Fibroblast of mammary gland (primary cell): ENCODE measurements at regions not wholly inside any gene's neighbourhood (a gene's known extent, or its start where the extent isn't known, plus 50 kb on each side); places are given as distances from the start of the nearest gene placed in this dataset.

Experiments used
- DNase-seq: peaks from one replicate; pipeline ENCODE4 v3.0.0-alpha.2; 2010; ENCODE audit warnings: low read depth
- H3K4me3 ChIP-seq: 2 replicates; pipeline ENCODE4 v1.5.1; 2011; ENCODE audit warnings: low read depth, mild to moderate bottlenecking, low read length, moderate library complexity; ENCODE audit not compliant: control insufficient read depth
- TF ChIP-seq, protein P1 (sequence below): conservative IDR thresholded peaks from 2 replicates; pipeline ENCODE4 v1.5.1; 2011; ENCODE audit warnings: low read depth, low read length, inconsistent platforms; ENCODE audit not compliant: control insufficient read depth, insufficient read depth

DNA sequence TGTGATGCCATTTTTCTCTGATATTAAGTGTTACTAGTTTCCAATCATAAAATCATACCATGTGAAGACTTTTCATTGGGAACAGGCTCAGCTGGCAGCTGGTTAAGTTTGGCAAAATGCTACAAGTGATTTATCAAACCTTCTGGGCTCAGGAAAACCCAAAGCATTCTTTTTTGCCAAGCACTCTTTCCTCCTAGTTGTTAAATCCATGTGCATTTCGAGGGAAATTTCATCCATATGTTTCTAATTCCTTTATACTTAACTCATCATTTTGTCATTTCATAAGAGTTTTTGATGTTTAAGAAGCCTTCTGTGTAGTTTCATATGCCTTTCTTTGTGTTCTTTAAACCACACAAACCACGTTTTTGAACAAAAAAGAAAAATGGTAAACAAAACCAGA, 217.6 kb upstream of the PDE10A start:
- no peak overlapping the region for H3K4me3 ChIP-seq
- DNase-seq = peak; percentile 26
- TF ChIP-seq, protein P1, sequence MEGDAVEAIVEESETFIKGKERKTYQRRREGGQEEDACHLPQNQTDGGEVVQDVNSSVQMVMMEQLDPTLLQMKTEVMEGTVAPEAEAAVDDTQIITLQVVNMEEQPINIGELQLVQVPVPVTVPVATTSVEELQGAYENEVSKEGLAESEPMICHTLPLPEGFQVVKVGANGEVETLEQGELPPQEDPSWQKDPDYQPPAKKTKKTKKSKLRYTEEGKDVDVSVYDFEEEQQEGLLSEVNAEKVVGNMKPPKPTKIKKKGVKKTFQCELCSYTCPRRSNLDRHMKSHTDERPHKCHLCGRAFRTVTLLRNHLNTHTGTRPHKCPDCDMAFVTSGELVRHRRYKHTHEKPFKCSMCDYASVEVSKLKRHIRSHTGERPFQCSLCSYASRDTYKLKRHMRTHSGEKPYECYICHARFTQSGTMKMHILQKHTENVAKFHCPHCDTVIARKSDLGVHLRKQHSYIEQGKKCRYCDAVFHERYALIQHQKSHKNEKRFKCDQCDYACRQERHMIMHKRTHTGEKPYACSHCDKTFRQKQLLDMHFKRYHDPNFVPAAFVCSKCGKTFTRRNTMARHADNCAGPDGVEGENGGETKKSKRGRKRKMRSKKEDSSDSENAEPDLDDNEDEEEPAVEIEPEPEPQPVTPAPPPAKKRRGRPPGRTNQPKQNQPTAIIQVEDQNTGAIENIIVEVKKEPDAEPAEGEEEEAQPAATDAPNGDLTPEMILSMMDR = no peak

DNA sequence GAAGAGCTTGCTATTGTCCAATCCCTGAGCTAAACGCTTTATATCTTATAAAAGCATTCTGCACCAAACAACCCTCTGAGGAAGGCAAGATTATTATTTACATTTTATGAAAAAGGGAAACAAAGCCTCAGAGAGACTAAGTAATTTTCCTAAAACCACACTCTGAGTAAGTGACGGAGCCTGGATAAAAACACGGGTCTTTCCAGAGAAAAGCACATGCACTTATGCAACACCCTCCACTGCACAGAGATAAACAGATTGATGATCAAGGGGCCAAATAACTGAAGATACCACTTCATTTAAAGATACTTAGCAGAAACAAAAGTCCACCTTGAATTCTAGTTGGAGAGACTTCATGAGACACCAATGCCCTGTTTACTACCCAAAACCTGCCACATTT, 214.7 kb upstream of the PDE10A start:
- TF ChIP-seq, protein P1 = no peak
- DNase-seq = no peak
- H3K4me3 ChIP-seq = no peak overlapping the region

DNA sequence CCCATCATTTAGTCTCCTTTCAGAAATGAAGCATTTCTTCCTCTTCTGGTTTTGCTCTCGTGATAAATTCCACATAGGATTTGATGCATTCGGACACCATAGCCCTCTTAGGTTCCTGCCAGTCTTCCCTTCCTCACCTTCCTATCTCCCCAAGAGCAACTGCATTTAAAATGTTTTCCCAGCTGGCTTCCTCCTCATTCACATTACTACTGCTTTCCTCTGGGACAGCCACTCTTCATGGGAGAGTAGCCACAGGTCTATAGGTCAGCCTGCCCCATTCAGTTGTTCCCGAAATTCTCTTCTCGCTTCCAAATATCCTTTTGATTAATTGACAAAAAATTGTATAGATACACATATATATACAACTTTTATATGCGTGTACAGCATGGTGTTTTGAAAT, 214.2 kb upstream of the PDE10A start:
- H3K4me3 ChIP-seq = no peak overlapping the region
- TF ChIP-seq, protein P1 = no peak
- DNase-seq = no peak

DNA sequence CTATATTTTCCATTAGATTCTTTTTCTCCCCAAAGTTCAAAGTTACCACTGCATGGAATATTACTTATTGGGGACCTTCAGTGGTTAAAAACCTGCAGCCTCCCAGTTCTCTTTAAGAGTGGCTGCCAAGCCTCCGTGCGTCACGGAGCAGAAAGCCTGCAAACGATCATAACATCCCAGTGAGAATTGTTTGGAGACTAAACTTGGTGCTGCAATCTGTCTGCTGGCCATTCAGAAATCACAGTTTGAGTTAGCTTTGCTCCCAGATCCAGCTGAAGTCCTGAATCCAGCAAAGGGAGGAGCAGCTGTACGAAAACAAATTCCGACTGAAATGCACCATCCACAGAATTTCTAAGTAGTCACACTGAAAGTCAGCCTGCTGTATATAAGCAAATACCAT, 213.5 kb upstream of the PDE10A start:
- peak; percentile 45 for DNase-seq
- H3K4me3 ChIP-seq = no peak overlapping the region
- TF ChIP-seq, protein P1 = no peak

DNA sequence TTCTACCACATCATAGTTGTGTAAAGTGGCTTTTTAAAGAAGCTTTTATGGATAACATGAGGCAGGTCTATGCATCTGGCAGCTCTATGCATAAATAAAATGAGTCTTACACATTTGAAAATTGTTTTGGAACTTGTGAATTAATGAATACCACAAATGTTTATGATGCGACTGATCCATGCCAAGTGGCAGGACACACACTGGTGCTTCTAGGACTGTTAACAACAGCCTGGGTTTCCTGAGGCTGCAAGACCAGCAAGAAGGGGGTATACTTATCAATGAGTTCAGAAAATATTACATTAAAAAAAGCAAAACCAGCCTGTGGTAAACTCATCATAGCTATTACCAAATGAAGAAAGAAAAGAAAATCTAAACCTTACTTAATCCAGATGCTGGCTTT, 212.9 kb upstream of the PDE10A start:
- TF ChIP-seq, protein P1 = no peak
- no peak overlapping the region for H3K4me3 ChIP-seq

DNA sequence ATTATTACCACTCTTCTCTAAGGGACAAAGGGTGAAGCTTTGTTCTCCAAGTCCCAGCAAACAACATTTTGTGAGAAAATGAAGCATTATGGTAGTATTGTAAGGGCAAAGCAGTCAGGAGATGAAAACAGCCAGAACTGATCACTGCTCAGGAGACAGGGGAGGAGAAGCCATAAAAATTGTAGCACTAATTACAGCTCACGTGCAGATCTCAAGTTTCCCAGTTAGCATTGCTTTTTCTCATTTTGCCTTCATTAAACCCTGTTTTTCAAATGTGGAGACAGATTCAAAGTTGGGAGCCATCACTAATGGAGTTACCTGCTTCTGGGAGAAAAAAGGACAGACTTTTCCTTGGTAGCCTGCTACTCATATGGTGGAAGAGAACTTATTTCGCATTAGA, 210.9 kb upstream of the PDE10A start:
- TF ChIP-seq, protein P1 = no peak

More for the DNA sequence above, 212.9 kb upstream of the PDE10A start:
- DNase-seq = no peak

DNA sequence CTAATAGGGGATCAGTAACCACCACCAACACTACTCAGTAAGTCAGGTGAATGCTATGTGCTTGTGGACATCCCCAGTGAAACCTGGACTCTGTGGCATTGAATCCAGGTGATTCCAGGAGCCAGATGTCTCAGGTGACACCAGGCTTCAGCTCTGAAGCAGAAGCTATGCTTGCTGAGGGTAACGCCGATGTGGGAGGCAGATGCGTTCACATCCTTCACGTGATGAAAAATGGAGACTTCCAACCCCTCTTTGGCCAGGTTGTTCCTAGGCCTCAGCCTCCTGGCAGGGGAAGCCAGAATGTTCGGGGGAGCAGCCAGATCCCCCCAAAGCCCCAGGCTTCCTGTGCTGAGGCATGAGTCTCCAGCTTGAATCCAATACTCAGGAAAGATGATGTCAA, 209.8 kb upstream of the PDE10A start:
- H3K4me3 ChIP-seq = no peak overlapping the region
- TF ChIP-seq, protein P1 = no peak
- DNase-seq = no peak

More for the DNA sequence above, 210.9 kb upstream of the PDE10A start:
- no peak overlapping the region for H3K4me3 ChIP-seq
- DNase-seq = no peak
